ENCODE measurements at regions not wholly inside any gene's neighbourhood (a gene's known extent, or its start where the extent isn't known, plus 50 kb on each side); places are given as distances from the start of the nearest gene placed in this dataset.

DNA sequence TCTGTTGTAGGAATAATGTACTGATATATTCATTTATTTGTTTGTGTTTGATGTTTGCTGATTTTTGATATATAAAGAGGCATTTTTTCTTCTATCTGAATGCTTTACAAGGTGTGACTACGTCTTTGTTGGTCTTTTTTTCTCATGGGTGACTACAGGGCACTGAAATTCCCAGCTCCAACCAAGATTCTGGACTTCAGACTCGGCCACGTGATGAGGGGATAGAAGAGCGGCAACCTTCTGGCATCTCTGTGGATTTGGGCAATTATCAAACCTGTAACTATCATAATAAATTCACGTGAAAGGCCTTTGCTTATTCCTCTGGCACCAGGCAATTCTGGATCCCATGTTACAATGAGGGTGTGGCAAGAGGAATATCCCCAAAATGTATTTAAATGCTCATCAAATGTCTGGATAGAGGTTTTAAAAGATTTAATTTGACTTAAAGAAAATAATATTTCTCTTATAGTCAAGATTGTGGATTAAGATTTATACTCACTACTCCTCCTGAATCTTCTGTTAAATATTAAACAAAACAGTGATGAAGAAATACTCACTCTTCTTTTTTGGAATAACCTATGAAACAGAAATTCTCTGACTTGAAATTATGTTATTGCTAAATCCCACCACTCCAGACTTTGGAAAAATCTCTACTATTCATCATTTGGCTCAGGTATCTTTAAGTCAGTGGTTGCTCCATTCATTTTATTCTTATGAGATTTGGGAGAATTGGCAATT, 276.3 kb downstream of the GPR37 start:
- DNase-seq, result no peak

DNA sequence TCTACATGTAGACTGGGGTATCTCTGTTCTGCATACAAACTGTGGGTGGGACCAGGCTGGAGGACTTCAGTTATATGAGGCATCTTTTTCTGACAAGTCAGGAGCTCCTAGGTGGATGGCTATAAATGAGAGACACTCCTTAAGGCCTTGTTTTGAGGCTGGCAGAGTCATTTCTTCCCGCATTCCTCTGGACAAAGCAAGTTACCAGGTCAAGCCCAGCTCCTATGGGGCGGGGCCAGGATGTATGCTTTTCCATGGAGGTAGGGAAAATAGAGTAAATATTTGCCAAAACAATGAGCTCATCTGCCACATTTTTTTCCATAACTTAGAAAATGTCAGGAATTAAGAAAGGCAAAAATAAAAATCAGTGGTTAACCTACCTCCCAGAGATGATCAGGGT, 283.4 kb downstream of the GPR37 start:
- no peak for DNase-seq

DNA sequence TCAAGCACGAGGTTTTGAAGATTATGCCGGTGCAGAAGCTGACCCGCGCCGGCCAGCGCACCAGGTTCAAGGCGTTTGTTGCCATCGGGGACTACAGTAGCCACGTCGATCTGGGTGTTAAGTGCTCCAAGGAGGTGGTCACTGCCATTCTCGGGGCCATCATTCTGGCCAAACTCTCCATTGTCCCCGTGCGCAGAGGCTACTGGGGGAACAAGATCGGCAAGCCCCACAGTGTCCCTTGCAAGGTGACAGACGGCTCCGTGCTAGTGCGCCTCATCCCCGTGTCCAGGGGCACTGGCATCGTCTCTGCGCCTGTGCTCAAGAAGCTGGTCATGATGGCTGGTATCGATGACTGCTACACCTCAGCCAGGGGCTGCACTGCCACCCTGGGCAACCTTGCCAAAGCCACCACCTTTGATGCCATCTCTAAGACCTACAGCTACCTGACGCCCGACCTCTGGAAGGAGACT, 284.7 kb downstream of the GPR37 start:
- no peak for DNase-seq

DNA sequence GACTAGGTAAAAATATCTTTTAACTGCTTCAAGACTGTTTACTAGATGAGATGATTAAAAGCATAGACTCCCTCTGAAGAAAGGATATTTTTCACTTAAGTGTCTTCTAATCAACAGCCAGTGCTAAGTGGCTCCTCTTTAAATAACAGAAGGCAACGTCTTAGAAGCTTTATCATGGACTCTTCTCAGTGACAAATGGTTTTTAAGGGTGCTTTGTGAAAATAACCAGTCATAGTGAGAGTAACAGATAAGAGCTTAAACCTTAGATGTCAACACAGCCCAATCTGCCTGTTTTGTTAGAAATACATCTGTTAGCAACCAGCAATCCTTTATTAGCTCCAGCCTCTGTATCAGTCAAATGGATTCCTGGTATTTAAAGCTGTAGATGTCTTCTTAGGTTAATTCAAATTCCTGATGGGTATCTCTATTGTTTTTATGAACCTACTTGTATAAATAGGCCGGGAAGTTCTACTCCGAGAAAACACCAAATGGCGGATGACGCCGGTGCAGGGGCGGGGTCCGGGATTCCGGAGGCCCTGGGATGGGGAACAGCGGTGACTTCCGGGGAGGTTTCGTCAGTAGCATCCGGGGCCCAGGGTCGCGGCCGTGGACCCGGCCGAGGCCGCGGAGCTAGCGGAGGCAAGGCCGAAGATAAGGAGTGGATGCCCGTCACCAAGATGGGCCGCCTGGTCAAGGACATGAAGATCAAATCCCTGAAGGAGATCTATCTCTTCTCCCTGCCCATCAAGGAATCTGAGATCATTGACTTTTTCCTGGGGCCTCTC, 285.4 kb downstream of the GPR37 start:
- DNase-seq, result no peak

DNA sequence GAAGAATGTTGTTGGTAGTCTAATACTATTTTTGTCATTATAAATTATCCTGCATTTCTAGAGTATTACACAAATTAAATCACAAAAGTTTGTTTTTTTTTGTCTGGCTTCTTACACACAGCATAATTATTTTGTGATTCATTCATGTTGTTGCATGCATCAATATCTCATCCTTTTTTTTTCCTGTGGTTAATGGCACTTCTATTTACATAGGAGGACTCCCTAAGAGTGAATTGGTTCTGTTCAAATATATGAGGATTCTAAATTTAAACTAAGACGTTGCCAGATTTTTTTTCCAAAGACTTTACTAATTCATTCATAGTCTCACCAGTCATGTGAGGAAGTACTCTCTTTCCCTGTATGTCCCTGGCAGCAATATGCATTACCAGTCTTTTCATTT, 303.3 kb downstream of the GPR37 start:
- no peak for DNase-seq

DNA sequence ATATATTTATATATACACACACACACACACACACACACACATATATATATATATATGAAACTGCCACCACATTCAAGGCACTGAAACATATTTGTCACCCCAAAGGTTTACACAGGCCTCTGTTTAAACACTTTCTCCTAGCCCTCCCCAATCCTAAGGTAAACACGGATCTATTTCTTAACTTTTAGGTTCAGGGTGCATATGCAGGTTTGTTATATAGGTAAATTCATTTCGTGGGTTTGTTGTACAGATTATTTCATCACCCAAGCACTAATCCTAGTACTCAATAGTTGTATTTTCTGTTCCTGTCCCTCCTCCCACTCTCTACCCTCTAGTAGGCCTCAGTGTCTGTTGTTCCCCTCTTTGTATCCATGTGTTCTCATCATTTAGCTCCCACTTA, 305.0 kb downstream of the GPR37 start:
- DNase-seq, result no peak

DNA sequence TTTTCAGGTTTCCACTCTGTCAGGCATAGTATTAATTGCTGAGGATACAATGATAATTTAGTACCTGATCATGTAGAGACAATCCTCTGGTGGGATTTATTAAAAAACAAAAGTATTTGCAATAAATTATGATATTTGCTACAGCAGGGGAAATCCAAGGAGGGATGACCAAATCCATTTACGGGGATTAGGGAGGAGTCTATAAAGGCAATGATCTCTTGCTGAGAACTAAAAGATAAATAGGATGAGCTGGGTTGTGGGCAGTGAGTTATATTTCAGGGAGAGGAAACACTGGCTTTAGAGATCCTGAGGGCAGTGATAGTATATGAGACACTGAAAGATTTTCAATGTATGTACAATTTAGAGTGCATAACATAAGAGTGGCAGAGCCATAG, 305.5 kb downstream of the GPR37 start:
- DNase-seq, result no peak

DNA sequence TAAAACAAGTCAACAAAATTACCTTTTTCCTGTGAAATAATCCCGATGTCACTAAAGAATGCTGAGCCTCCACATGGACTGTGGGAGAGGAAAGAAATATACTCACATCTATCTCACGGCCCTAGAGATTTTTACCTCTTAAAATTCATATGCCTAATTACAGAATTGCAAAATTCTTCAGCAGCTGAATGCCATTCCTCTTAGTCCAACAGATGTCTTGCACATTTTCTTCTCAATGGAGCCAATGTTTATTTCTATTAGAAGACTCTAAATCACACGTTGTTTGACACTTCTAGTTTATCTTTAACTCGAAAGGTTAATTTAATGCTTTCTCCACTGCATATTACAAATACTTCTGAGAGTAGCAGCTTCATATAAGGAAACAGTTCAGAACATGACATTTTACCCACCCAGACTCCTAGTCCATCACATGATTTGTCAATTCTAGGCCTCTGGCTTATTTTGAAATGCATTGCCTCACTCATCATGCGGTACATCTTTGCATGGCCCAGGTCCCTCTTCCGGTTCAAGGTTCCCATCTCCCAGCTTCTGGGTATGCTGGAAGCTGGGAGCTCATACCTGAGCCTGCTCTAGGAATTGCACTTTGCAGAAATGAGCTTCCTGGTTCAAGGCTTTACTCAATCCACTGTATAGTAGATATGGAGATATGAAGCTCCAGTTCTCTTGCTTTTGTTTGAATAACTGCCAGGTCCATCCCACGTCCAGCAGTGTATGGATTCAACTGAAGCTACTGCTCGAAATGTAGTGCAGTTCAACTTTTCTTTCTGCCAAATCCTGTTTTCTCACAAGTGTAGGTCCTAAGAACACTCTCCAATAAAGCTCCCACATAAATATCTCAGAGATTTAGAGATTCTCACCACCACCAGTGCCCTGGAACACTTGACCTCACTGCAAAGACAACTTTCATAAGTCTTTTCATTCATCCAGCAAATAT, 306.2 kb downstream of the GPR37 start:
- no peak for DNase-seq

DNA sequence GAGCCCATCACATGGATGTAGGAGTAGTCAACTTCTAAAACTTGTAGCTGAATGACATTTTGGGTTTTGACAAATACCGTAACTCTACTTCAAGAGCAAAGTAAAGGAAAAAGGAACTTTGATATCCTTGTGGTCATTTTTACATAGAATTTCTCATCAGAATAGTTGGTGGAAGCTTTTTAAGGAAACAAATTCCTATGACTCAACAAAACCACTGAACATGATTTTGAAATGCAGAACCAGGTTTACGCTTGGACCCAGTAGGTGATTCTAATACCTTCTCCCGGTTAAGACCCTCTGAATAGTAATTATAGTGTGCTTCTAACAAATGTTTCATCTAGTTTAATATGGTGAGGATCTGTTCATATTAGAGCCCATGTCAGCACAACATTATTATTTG, 307.8 kb downstream of the GPR37 start:
- no peak for DNase-seq

DNA sequence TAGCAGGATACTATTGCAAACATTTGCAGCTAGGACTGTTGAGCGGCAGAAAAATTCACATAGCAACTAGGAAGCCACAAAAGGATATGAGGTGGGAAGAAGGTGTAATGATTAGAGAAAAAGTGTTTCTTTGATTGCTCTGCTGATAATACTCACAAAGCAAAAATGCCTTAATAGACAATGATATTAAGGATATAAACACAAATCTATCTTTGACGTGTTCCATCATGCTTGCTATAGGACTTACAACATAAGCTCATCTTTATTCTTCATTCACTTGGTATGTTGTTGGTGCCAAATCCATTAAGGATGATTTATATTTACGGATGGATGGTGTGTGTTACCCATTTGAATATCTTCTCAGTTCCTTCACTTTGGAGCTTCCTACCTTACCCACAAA, 309.3 kb downstream of the GPR37 start:
- no peak for DNase-seq

DNA sequence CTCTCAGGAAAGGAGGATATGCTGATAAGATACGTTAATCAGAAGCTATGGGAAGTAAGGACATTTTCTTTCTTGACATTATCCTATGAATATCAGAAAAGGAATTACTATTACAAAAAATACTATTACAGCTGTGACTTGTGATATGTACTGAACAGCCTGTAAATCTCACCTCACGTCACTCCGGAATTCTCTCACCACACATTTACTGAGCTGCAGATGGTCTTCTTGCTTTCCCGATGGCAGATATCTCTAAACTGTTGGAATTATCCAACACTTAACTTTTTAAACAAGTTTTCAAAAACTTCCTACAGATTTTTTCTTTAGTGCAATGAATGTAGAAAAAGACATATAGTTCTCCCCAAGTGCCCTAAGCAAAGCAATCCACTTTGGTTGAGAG, 313.4 kb downstream of the GPR37 start:
- no peak for DNase-seq

DNA sequence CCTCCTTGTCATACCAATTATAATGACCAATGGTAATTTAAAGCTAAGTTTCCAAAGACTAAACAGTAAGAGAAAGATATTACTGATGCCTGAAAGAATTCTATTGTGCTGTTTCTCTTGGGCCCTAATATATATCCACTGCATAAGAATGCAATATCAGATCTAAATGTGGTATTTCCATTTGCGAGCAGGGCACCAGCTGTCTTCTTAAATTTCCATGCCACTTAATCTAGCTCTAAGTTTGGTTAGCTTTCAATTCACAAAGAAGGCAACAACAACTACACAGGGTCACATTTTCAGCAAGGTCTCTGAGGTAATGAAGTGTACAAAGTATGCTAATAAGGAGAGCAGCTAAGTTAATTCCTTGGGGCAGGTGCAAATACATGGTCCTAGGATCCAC, 315.7 kb downstream of the GPR37 start:
- DNase-seq, result no peak

DNA sequence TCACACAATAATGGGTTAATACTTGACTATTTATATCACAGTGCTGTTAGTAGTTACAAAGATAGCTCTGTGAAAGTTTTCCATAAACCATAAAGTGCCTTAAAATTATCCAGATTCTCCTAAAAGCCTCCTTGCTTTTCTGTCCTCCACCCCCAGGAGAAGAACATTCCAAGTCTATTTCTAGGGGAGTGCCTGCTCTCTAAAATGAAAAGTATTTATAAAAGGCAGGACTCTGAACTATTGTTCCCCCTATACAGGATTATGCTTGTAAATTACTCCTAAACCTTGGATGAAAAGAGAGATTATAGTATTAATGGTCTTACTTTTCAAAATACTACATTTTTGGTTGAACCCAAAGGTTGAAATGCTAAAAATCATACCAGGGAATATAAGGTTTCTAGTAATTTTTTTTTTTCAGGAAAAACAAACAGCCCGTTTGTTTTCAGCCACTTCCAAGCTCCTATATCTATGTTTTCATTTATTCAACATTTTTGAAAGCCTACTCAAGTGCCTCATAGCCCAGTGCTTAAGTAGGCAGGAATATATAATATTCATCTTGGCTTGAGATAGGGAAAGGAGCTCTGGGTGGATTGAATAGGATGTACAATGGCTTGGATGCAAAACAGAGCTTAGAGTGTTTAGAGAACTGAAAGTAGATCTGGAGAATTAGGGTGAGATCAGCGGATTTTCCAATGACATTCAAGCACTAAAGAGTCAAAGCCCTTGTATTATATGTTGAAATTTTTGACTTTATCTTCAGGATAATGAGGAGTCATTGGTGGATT, 320.7 kb downstream of the GPR37 start:
- DNase-seq, result no peak

DNA sequence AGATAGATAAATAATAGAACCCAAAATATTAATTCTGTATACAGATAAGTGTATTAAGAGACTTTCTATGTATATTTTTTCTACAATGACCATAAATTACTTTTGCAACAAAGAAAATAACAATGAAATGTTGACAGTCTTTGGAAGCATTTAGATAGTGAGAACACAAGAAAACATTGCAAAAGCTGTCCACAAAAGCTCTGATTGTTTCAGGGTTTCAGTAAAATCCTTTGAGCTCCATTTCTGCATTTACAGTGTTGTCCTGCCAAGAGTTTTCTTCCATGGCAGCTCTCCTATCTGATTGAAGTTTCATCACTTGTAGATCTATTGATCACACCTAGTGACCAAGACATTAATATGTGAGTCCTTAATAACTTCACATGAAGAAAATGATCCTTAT, 321.8 kb downstream of the GPR37 start:
- DNase-seq, result no peak

DNA sequence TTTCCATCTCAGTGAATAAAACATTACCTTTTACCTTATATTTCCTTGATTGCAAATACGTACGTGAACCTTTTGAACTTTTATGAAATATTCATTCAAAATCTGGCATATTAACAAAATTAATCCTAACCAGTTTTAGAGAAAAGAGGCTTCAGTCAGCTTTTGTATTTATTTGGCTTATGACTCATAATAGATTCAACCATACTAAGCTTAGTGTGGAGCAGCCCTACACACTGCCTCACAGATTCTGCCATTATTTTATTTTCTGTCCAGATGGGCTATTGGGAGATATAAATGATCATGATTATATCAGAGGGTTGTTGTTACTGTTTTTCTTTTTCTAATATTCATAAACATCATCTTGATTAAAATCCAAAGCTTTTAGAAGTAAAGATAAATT, 325.5 kb downstream of the GPR37 start:
- DNase-seq, result no peak

DNA sequence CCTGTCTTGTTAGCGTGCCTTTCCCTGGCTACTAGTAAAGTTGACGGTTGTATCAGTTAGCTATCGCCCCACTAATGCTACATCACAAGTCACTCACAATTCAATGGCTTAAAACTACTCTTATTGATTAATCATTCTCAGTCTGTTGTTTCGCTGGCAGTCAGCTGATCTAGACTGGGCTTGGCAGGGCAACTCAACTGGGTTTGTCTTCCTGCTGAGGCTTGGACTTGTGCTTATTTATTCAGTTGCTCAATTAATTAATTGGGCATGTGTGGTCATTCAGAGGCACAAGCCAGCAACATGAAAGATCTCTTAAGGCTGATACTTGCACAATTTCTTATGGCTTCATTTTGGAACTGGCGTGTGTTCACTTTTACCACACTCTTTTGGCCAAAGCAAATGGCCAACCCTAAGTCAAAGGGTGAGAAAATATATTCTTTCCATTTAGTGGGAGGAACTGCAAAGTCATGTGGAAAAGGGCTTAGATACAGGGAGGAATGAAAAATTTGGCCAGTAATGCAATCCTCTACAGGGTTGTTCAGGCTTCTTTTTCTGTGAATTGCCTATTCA, 333.5 kb downstream of the GPR37 start:
- no peak for DNase-seq

DNA sequence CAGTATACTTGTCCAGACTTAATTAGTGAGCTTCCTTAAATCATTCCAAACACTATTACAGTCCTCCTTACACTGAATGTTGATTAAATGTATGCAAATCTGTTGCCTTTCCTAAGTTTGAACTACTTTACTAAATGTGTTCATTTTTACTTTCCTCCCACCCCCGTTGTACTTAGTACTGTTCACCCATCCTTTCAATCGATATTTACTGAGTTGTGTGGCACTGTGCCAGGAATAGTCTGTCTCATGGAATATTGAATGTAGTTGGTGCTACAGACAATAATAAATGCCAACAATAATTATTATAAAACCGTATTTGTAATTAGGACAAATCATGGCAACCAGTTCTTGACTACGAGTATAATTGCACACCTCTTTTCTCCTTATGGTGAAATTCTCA, 335.7 kb downstream of the GPR37 start:
- DNase-seq, result no peak

DNA sequence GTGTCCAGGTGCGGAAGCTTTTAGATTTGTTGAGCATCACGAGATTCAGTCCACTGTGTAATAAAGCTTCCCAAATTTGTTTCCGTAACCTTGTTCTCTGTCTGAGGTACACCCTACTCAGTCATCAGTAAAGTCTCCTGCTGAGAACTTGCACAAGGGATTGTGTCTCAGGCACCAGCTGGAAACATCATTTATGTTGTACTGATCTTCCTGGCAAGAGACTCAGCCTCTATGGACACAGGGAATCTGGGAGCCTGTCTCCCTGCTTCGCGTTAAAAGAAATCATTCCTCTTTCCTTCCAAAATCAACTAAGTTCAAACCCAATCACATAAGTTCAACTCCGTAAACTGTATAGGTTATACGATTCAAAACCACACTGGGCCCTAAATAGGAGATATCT, 336.8 kb downstream of the GPR37 start:
- no peak for DNase-seq

DNA sequence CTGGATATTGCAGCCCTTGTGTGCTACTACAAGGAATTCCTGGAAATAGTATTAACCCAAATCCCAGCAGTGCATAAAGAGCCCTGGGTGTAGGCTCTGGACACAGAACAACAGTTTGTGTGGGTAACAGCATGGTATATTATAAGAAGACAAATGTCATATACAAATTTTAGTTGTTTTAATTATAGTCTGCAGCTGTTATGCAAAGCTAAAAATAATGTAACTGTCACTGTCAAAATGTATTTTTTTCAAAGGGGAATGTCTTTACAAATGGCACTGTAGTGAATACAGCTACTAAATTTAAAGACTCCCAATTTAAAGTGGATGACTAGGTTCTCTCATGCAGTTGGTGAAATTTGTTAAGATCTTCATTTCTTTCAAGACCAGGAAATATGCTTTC, 339.0 kb downstream of the GPR37 start:
- no peak for DNase-seq

DNA sequence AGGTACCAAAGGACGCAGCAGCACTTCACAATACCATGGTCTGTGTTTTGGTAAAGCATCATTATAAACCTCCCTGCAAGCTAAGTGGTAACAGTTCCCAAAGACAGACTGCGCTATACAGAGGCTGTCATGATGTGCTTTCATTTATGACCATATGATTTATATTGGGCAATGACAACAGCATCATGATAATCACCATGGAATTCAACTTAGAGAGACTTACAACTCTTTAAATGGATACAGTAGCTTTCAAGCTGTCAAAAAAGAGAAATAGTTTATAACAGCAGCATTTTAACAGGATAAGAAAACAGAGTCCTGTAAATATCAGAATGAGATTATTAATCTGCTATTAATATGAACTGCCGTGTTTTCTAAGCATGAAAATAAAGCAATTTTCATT, 341.7 kb downstream of the GPR37 start:
- DNase-seq, result no peak

DNA sequence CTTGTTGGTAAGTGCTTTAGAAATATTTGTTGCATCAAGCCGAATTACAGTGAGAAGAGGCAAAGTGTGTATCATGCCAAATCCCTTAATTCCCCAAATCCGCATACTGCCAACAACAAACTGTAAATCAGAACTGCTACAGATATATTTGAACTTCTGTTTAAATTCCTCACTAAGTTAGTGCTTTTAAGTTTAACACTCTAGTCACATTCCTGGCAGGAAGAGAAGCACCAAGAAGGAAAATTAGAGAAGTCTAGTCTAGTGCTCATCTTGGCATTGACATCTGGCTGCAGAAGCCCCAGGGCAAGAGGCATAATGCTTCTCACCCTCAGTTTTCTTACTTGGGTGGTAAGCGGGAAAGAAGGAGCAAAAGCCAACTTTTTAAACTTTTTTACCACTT, 343.5 kb downstream of the GPR37 start:
- no peak for DNase-seq

DNA sequence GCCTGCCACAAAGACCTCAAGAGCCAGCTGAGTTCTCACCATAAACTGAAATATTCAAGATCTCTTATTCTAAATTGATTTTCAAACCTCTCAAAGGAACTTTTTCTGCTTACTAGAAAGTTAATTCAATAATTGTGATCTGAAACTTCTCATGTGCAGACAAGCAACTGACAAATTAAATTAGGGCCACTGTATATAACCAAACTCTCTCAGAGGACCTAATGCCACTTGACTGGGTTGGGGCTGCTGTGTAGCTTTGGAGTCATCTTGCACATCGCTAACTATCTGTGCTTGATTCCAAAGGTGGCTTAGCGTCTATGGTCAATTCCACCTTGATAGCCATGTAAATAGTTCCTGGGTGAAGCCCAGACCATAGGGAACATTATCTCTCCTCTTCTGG, 345.2 kb downstream of the GPR37 start:
- no peak for DNase-seq
